ENCODE measurements at regions not wholly inside any gene's neighbourhood (a gene's known extent, or its start where the extent isn't known, plus 50 kb on each side); places are given as distances from the start of the nearest gene placed in this dataset.
"Not testable (repeated sequence)": the region's sequence is repeated elsewhere in the genome, so short reads cannot be mapped to it uniquely, and the experiment has no call there.

- H3K27me3 ChIP-seq (ENCODE audit: control insufficient read depth, insufficient read depth, low read length): no peaks in the 10 kb centered on the region
- H3K4me1 ChIP-seq (ENCODE audit: control insufficient read depth, insufficient read depth, low read length): no peaks in the 10 kb centered on the region
- H3K27ac ChIP-seq (ENCODE audit: low read depth, low read length): peak overlapping the region; percentile 7
- no peak overlapping the region for H3K9ac ChIP-seq (ENCODE audit: low read length)
- H3K36me3 ChIP-seq (ENCODE audit: control insufficient read depth, insufficient read depth, low read length): no peaks in the 10 kb centered on the region
- H3K4me3 ChIP-seq (ENCODE audit: low read length): no peak overlapping the region
Measured at GRCh38 chr2:2587354-2587753, 256.3 kb upstream of the MYT1L start.

GRCh38 chr2:2586931-2587330 lies 255.9 kb upstream of the MYT1L start:
- H3K9ac ChIP-seq (ENCODE audit: low read length): no peak overlapping the region

GRCh38 chr2:2586068-2586776 lies 255.1 kb upstream of the MYT1L start:
- Histone ChIP-seq H3K27ac (ENCODE audit: low read depth, low read length) (no peak overlapping the region), H3K4me1 (ENCODE audit: control insufficient read depth, insufficient read depth, low read length) (no peaks in the 10 kb centered on the region), H3K27me3 (ENCODE audit: control insufficient read depth, insufficient read depth, low read length) (no peaks in the 10 kb centered on the region), H3K36me3 (ENCODE audit: control insufficient read depth, insufficient read depth, low read length) (no peaks in the 10 kb centered on the region), H3K4me3 (ENCODE audit: low read length) (no peak overlapping the region), H3K9ac (ENCODE audit: low read length) (no peak overlapping the region)

More at GRCh38 chr2:2586931-2587330, 255.9 kb upstream of the MYT1L start:
- Histone ChIP-seq H3K4me3 (ENCODE audit: low read length) (no peak overlapping the region), H3K27me3 (ENCODE audit: control insufficient read depth, insufficient read depth, low read length) (no peaks in the 10 kb centered on the region), H3K4me1 (ENCODE audit: control insufficient read depth, insufficient read depth, low read length) (no peaks in the 10 kb centered on the region), H3K27ac (ENCODE audit: low read depth, low read length) (peak overlapping the region; percentile 7), H3K36me3 (ENCODE audit: control insufficient read depth, insufficient read depth, low read length) (no peaks in the 10 kb centered on the region)

GRCh38 chr2:2582998-2583545 lies 252.0 kb upstream of the MYT1L start:
- no peaks in the 10 kb centered on the region for H3K36me3 ChIP-seq (ENCODE audit: control insufficient read depth, insufficient read depth, low read length)
- H3K4me1 ChIP-seq (ENCODE audit: control insufficient read depth, insufficient read depth, low read length): no peaks in the 10 kb centered on the region
- no peak overlapping the region for H3K27ac ChIP-seq (ENCODE audit: low read depth, low read length)
- no peak overlapping the region for H3K9ac ChIP-seq (ENCODE audit: low read length)
- H3K4me3 ChIP-seq (ENCODE audit: low read length): no peak overlapping the region
- no peaks in the 10 kb centered on the region for H3K27me3 ChIP-seq (ENCODE audit: control insufficient read depth, insufficient read depth, low read length)

GRCh38 chr2:2581331-2582159 lies 250.5 kb upstream of the MYT1L start:
- Histone ChIP-seq H3K9ac (ENCODE audit: low read length) (no peak overlapping the region), H3K4me3 (ENCODE audit: low read length) (no peak overlapping the region), H3K27ac (ENCODE audit: low read depth, low read length) (no peak overlapping the region), H3K27me3 (ENCODE audit: control insufficient read depth, insufficient read depth, low read length) (no peaks in the 10 kb centered on the region), H3K4me1 (ENCODE audit: control insufficient read depth, insufficient read depth, low read length) (no peaks in the 10 kb centered on the region), H3K36me3 (ENCODE audit: control insufficient read depth, insufficient read depth, low read length) (no peaks in the 10 kb centered on the region)

GRCh38 chr2:2580841-2581240 lies 249.8 kb upstream of the MYT1L start:
- H3K27me3 ChIP-seq (ENCODE audit: control insufficient read depth, insufficient read depth, low read length); H3K36me3 ChIP-seq (ENCODE audit: control insufficient read depth, insufficient read depth, low read length); H3K9ac ChIP-seq (ENCODE audit: low read length); H3K27ac ChIP-seq (ENCODE audit: low read depth, low read length); H3K4me1 ChIP-seq (ENCODE audit: control insufficient read depth, insufficient read depth, low read length); H3K4me3 ChIP-seq (ENCODE audit: low read length): not testable (repeated sequence)

- Histone ChIP-seq H3K27me3 (ENCODE audit: control insufficient read depth, insufficient read depth, low read length) (no peaks in the 10 kb centered on the region), H3K27ac (ENCODE audit: low read depth, low read length) (no peak overlapping the region), H3K4me3 (ENCODE audit: low read length) (no peak overlapping the region), H3K9ac (ENCODE audit: low read length) (no peak overlapping the region), H3K36me3 (ENCODE audit: control insufficient read depth, insufficient read depth, low read length) (no peaks in the 10 kb centered on the region), H3K4me1 (ENCODE audit: control insufficient read depth, insufficient read depth, low read length) (no peaks in the 10 kb centered on the region)
Measured at GRCh38 chr2:2580341-2580740, 249.3 kb upstream of the MYT1L start.

GRCh38 chr2:2579814-2580213 lies 248.7 kb upstream of the MYT1L start:
- H3K36me3 ChIP-seq (ENCODE audit: control insufficient read depth, insufficient read depth, low read length): no peaks in the 10 kb centered on the region
- no peaks in the 10 kb centered on the region for H3K4me1 ChIP-seq (ENCODE audit: control insufficient read depth, insufficient read depth, low read length)
- H3K4me3 ChIP-seq (ENCODE audit: low read length): no peak overlapping the region
- H3K9ac ChIP-seq (ENCODE audit: low read length): no peak overlapping the region
- H3K27me3 ChIP-seq (ENCODE audit: control insufficient read depth, insufficient read depth, low read length): no peaks in the 10 kb centered on the region
- no peak overlapping the region for H3K27ac ChIP-seq (ENCODE audit: low read depth, low read length)

- Histone ChIP-seq H3K4me1 (ENCODE audit: control insufficient read depth, insufficient read depth, low read length) (no peaks in the 10 kb centered on the region), H3K9ac (ENCODE audit: low read length) (no peak overlapping the region), H3K36me3 (ENCODE audit: control insufficient read depth, insufficient read depth, low read length) (no peaks in the 10 kb centered on the region), H3K4me3 (ENCODE audit: low read length) (no peak overlapping the region), H3K27ac (ENCODE audit: low read depth, low read length) (peak overlapping the region; percentile 28), H3K27me3 (ENCODE audit: control insufficient read depth, insufficient read depth, low read length) (peaks cover 1% of the 10 kb centered on the region)
Measured at GRCh38 chr2:2577407-2577831, 246.3 kb upstream of the MYT1L start.

GRCh38 chr2:2575870-2576386 lies 244.9 kb upstream of the MYT1L start:
- H3K4me3 ChIP-seq (ENCODE audit: low read length): no peak overlapping the region
- no peaks in the 10 kb centered on the region for H3K4me1 ChIP-seq (ENCODE audit: control insufficient read depth, insufficient read depth, low read length)
- H3K27ac ChIP-seq (ENCODE audit: low read depth, low read length): no peak overlapping the region
- H3K27me3 ChIP-seq (ENCODE audit: control insufficient read depth, insufficient read depth, low read length): peaks cover 1% of the 10 kb centered on the region
- no peak overlapping the region for H3K9ac ChIP-seq (ENCODE audit: low read length)
- H3K36me3 ChIP-seq (ENCODE audit: control insufficient read depth, insufficient read depth, low read length): no peaks in the 10 kb centered on the region

- H3K4me3 ChIP-seq (ENCODE audit: low read length): no peak overlapping the region
- H3K9ac ChIP-seq (ENCODE audit: low read length): no peak overlapping the region
- peaks cover 1% of the 10 kb centered on the region for H3K27me3 ChIP-seq (ENCODE audit: control insufficient read depth, insufficient read depth, low read length)
- no peaks in the 10 kb centered on the region for H3K4me1 ChIP-seq (ENCODE audit: control insufficient read depth, insufficient read depth, low read length)
- no peaks in the 10 kb centered on the region for H3K36me3 ChIP-seq (ENCODE audit: control insufficient read depth, insufficient read depth, low read length)
- no peak overlapping the region for H3K27ac ChIP-seq (ENCODE audit: low read depth, low read length)
Measured at GRCh38 chr2:2575181-2575577, 244.1 kb upstream of the MYT1L start.

GRCh38 chr2:2574401-2575180 lies 243.5 kb upstream of the MYT1L start:
- Histone ChIP-seq H3K4me1 (ENCODE audit: control insufficient read depth, insufficient read depth, low read length) (no peaks in the 10 kb centered on the region), H3K4me3 (ENCODE audit: low read length) (no peak overlapping the region), H3K9ac (ENCODE audit: low read length) (no peak overlapping the region), H3K36me3 (ENCODE audit: control insufficient read depth, insufficient read depth, low read length) (no peaks in the 10 kb centered on the region), H3K27me3 (ENCODE audit: control insufficient read depth, insufficient read depth, low read length) (peaks cover 1% of the 10 kb centered on the region), H3K27ac (ENCODE audit: low read depth, low read length) (no peak overlapping the region)
